ENCODE measurements at regions not wholly inside any gene's neighbourhood (a gene's known extent, or its start where the extent isn't known, plus 50 kb on each side); places are given as distances from the start of the nearest gene placed in this dataset.
"Not testable (repeated sequence)": the region's sequence is repeated elsewhere in the genome, so short reads cannot be mapped to it uniquely, and the experiment has no call there.

DNA sequence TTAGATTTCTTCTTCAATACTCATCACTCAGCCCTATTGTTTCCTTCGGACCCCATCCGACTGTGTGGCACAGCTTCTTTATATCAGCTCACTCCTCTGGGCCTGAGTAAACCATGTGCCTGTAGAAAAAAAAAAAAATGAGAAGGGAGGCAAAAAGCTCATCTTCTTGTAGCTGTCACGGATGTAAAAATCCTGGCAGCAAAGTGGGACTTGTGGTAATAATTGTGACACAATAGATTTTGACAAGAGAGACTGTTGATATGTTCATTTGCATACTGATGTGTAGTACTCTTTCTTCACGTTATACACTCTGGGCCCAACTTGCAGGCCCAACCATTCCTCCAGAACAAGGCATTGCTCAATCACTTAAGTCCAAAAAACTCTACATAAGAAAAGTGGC, 270.0 kb upstream of the SMIM21 start:
- TF ChIP-seq CTCF (conservative IDR thresholded peaks at IDR 0.05; ENCODE audit: low read length) = no peak
- no peak overlapping the region for H3K4me3 ChIP-seq (ENCODE audit: low read length)
- no peak for DNase-seq (ENCODE audit: low read depth)

DNA sequence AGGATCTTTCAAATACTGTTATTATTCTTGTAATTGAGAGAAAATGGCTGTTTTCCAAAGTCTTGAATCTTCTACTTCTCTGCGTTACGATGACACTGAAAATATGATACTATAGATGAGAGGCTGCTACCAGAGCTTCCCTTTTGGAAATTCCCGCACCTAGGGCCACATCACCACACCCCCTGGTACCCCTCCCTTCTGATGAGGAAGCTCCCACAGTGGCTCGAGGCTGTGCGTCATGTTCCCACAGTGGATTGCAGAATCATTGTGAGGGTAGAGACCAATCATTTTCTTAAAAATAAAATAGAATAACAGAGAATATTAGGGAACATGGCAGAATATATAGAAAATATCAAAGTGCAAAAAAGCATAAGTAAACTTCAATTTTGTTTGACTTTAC, 268.9 kb upstream of the SMIM21 start:
- DNase-seq (ENCODE audit: low read depth) = no peak
- no peak for TF ChIP-seq CTCF (conservative IDR thresholded peaks at IDR 0.05; ENCODE audit: low read length)
- no peak overlapping the region for H3K4me3 ChIP-seq (ENCODE audit: low read length)

- no peak for DNase-seq (ENCODE audit: low read depth)
- no peak overlapping the region for H3K4me3 ChIP-seq (ENCODE audit: low read length)
- no peak for TF ChIP-seq CTCF (conservative IDR thresholded peaks at IDR 0.05; ENCODE audit: low read length)
Observed at GRCh38 chr18:75694292-75694691, 266.8 kb upstream of the SMIM21 start.

DNA sequence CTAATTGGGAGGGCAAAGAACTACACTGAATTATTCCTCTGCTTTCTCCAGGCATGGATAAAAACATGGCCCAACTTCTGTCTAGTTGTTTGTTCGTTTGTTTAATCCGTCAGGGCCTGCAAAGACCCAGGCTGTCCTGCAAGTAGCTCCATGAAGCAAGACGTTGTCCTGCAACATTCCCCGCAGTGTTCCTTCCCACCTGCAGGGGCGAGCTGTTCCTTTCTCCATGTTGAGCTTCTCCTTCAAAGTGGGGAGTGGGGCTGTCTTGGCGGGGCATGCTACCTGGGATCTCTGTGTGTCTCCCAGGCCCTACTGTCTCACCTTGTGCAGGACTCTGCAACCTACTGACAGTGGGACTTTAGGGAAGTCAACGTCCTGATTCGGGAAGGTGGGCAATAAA, 264.0 kb upstream of the SMIM21 start:
- no peak for DNase-seq (ENCODE audit: low read depth)

DNA sequence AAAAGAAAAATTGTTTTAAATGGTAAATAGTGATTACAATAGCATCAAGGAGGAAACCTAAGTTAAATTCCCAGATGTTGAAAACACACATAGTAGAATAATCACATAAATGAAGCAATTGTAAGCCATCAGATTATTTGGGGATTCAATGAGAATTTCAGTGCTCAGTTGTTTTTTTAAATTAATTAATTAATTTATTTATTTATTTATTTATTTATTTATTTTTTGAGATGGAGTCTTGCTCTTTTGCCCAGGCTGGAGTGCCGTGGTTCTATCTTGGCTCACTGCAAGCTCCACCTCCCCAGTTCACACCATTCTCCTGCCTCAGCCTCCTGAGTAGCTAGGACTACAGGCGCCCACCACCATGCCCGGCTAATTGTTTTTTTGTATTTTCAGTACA, 262.8 kb upstream of the SMIM21 start:
- H3K4me3 ChIP-seq (ENCODE audit: low read length); DNase-seq (ENCODE audit: low read depth): not testable (repeated sequence)

More for the DNA sequence above, 264.0 kb upstream of the SMIM21 start:
- TF ChIP-seq CTCF (conservative IDR thresholded peaks at IDR 0.05; ENCODE audit: low read length) = no peak
- H3K4me3 ChIP-seq (ENCODE audit: low read length) = no peak overlapping the region

- no peak for DNase-seq (ENCODE audit: low read depth)
- TF ChIP-seq CTCF (conservative IDR thresholded peaks at IDR 0.05; ENCODE audit: low read length) = no peak
- no peak overlapping the region for H3K4me3 ChIP-seq (ENCODE audit: low read length)
Observed at GRCh38 chr18:75687626-75688025, 260.1 kb upstream of the SMIM21 start.

- no peak for TF ChIP-seq CTCF (conservative IDR thresholded peaks at IDR 0.05; ENCODE audit: low read length)
- no peak for DNase-seq (ENCODE audit: low read depth)
- H3K4me3 ChIP-seq (ENCODE audit: low read length) = no peak overlapping the region
Observed at GRCh38 chr18:75683426-75683825, 255.9 kb upstream of the SMIM21 start.

DNA sequence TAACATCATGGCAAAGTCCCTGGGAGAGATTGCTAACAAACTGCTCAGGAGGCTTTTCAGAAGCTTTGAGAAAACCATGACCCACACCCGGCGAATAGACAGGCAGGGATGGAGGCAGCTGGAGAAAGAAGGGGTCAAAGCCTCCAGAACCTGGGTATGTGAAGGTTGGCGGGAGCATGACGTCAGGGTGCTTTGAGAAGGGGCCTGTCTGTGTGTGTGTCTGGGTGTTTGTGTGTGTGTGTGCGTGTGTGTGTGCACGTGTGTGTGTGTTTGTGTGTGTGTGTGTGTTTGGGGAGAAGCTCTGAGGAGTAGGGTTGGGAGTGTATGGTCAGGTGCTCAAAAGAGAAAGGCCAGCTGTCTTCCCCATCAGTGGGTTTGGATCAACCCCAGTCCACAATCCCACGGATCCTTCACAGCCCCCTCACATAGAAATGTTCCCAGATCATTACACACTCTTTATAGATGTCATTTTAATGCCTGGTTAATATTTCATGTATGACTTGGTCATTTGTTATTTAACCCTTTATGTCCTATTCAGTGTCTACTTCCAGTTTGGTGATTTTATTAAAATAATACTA, 254.1 kb upstream of the SMIM21 start:
- DNase-seq (ENCODE audit: low read depth) = no peak
- no peak overlapping the region for H3K4me3 ChIP-seq (ENCODE audit: low read length)
- TF ChIP-seq CTCF (conservative IDR thresholded peaks at IDR 0.05; ENCODE audit: low read length) = no peak

Data from AG10803 (cell line).